Neural crest cell (in vitro differentiated cells): ENCODE measurements at regions not wholly inside any gene's neighbourhood (a gene's known extent, or its start where the extent isn't known, plus 50 kb on each side); places are given as distances from the start of the nearest gene placed in this dataset.

Source experiments
- DNase-seq: peaks from one replicate; pipeline ENCODE4 v3.0.0; 2021; ENCODE audit warnings: low read depth, mixed read lengths, low spot score
- H3K27ac Mint-ChIP-seq: one replicate; pipeline ENCODE4 v1.8.0; 2021; ENCODE audit warnings: mild to moderate bottlenecking, mixed read lengths; ENCODE audit not compliant: unreplicated experiment
- H3K27me3 Mint-ChIP-seq: 2 replicates; pipeline ENCODE4 v1.8.0; 2021; ENCODE audit warnings: low read depth, mild to moderate bottlenecking, mixed read lengths
- H3K36me3 Mint-ChIP-seq: 2 replicates; pipeline ENCODE4 v1.8.0; 2021; ENCODE audit warnings: low read depth, mild to moderate bottlenecking, mixed read lengths
- H3K4me1 Mint-ChIP-seq: 2 replicates; pipeline ENCODE4 v1.8.0; 2021; ENCODE audit warnings: mixed read lengths
- H3K4me3 Mint-ChIP-seq: one replicate; pipeline ENCODE4 v1.8.0; 2021; ENCODE audit warnings: mild to moderate bottlenecking, mixed read lengths
- H3K9me3 Mint-ChIP-seq: 2 replicates; pipeline ENCODE4 v1.8.0; 2021; ENCODE audit warnings: mixed read lengths
- CTCF ChIP-seq: fragments of 200-600 bp; sonication (generic); conservative IDR thresholded peaks from 2 replicates; pipeline ENCODE4 v1.5.0; 2021; ENCODE audit warnings: antibody characterized with exemption, mild to moderate bottlenecking

- TF ChIP-seq CTCF, result no peak
- no peak overlapping the region for H3K27ac Mint-ChIP-seq
- peaks cover 6% of the 10 kb centered on the region for H3K9me3 Mint-ChIP-seq
- no peaks in the 10 kb centered on the region for H3K27me3 Mint-ChIP-seq
- DNase-seq, result no peak
- H3K4me1 Mint-ChIP-seq, result no peaks in the 10 kb centered on the region
- H3K36me3 Mint-ChIP-seq, result no peaks in the 10 kb centered on the region
- H3K4me3 Mint-ChIP-seq, result no peak overlapping the region
These were observed 510.7 kb upstream of the LRRTM1 start for GRCh38 chr2:80815259-80815658.

- Mint-ChIP-seq H3K27ac (no peak overlapping the region), H3K4me3 (no peak overlapping the region), H3K9me3 (peaks cover 7% of the 10 kb centered on the region), H3K36me3 (peaks cover 2% of the 10 kb centered on the region), H3K27me3 (no peaks in the 10 kb centered on the region), H3K4me1 (no peaks in the 10 kb centered on the region)
- TF ChIP-seq CTCF, result no peak
- no peak for DNase-seq
These were observed 482.0 kb upstream of the LRRTM1 start for GRCh38 chr2:80786584-80786983.

GRCh38 chr2:80778704-80779103 is 474.2 kb upstream of the LRRTM1 start:
- Mint-ChIP-seq H3K27me3 (peaks cover 4% of the 10 kb centered on the region), H3K36me3 (peaks cover 2% of the 10 kb centered on the region), H3K27ac (no peak overlapping the region), H3K4me1 (no peaks in the 10 kb centered on the region), H3K9me3 (peaks cover 7% of the 10 kb centered on the region), H3K4me3 (no peak overlapping the region)
- no peak for DNase-seq
- TF ChIP-seq CTCF, result no peak

- H3K27ac Mint-ChIP-seq, result no peak overlapping the region
- no peaks in the 10 kb centered on the region for H3K27me3 Mint-ChIP-seq
- H3K9me3 Mint-ChIP-seq, result no peaks in the 10 kb centered on the region
- TF ChIP-seq CTCF, result no peak
- H3K4me3 Mint-ChIP-seq, result no peak overlapping the region
- H3K36me3 Mint-ChIP-seq, result no peaks in the 10 kb centered on the region
- no peak for DNase-seq
- H3K4me1 Mint-ChIP-seq, result no peaks in the 10 kb centered on the region
These were observed 444.0 kb upstream of the LRRTM1 start for GRCh38 chr2:80748592-80748991.

- no peak overlapping the region for H3K4me3 Mint-ChIP-seq
- H3K36me3 Mint-ChIP-seq, result peaks cover 6% of the 10 kb centered on the region
- no peak for DNase-seq
- H3K4me1 Mint-ChIP-seq, result no peaks in the 10 kb centered on the region
- no peak overlapping the region for H3K27ac Mint-ChIP-seq
- TF ChIP-seq CTCF, result no peak
- H3K9me3 Mint-ChIP-seq, result peaks cover 23% of the 10 kb centered on the region
- no peaks in the 10 kb centered on the region for H3K27me3 Mint-ChIP-seq
These were observed 432.5 kb upstream of the LRRTM1 start for GRCh38 chr2:80737047-80737446.

GRCh38 chr2:80725001-80725400 is 420.4 kb upstream of the LRRTM1 start:
- no peaks in the 10 kb centered on the region for H3K4me1 Mint-ChIP-seq
- peaks cover 6% of the 10 kb centered on the region for H3K9me3 Mint-ChIP-seq
- H3K4me3 Mint-ChIP-seq, result no peak overlapping the region
- no peak for DNase-seq
- peaks cover 4% of the 10 kb centered on the region for H3K36me3 Mint-ChIP-seq
- no peak overlapping the region for H3K27ac Mint-ChIP-seq
- H3K27me3 Mint-ChIP-seq, result no peaks in the 10 kb centered on the region
- TF ChIP-seq CTCF, result no peak
